Liver (tissue), 8 donors: ENCODE measurements at regions not wholly inside any gene's neighbourhood (a gene's known extent, or its start where the extent isn't known, plus 50 kb on each side); places are given as distances from the start of the nearest gene placed in this dataset.

Experiments used
- DNase-seq: peaks from one replicate; pipeline ENCODE4 v3.0.0-alpha.2; 2017; ENCODE audit warnings: low spot score
- H3K27ac ChIP-seq, 2 donors: one replicate each; pipeline ENCODE4 v1.7.0; 2013; ENCODE audit warnings: inconsistent platforms in 2 of 2, low read length in 2 of 2, control low read depth in 1 of 2, low read depth in 1 of 2, mild to moderate bottlenecking in 1 of 2
- H3K27me3 ChIP-seq, 4 donors: one replicate each; pipeline versions ENCODE4 v1.6.1 to v1.7.0; 2013; ENCODE audit warnings: low read length in 3 of 4, inconsistent platforms in 1 of 4, mild to moderate bottlenecking in 1 of 4, moderate library complexity in 1 of 4; ENCODE audit not compliant: control insufficient read depth in 4 of 4, insufficient read depth in 4 of 4
- H3K36me3 ChIP-seq, 4 donors: one replicate each; pipeline versions ENCODE4 v1.6.1 to v1.7.0; 2013; ENCODE audit warnings: low read length in 3 of 4, mild to moderate bottlenecking in 3 of 4, low read depth in 1 of 4, moderate library complexity in 1 of 4; ENCODE audit not compliant: control insufficient read depth in 4 of 4, insufficient read depth in 3 of 4
- H3K4me1 ChIP-seq, 4 donors: one replicate each; pipeline versions ENCODE4 v1.6.1 to v1.7.0; 2013; ENCODE audit warnings: low read length in 3 of 4, mild to moderate bottlenecking in 3 of 4, moderate library complexity in 1 of 4; ENCODE audit not compliant: control insufficient read depth in 4 of 4, insufficient read depth in 4 of 4
- H3K4me3 ChIP-seq, 3 donors: one replicate each; pipeline versions ENCODE4 v1.6.1 to v1.7.0; 2013; ENCODE audit warnings: low read length in 3 of 3, control low read depth in 1 of 3, low read depth in 1 of 3, mild to moderate bottlenecking in 1 of 3
- H3K9ac ChIP-seq, 2 donors: one replicate each; pipeline ENCODE4 v1.7.0; 2013; ENCODE audit warnings: low read length in 2 of 2, mild to moderate bottlenecking in 2 of 2, moderate library complexity in 2 of 2, control low read depth in 1 of 2, low read depth in 1 of 2
- H3K9me3 ChIP-seq, 4 donors: one replicate each; pipeline versions ENCODE4 v1.6.1 to v1.7.0; 2013; ENCODE audit warnings: low read length in 3 of 4; ENCODE audit not compliant: control insufficient read depth in 4 of 4
- EGR1 ChIP-seq, 2 donors: IDR thresholded peaks; 2 replicates each; pipeline ENCODE4 v1.6.1; 2016 to 2018; ENCODE audit warnings: antibody characterized with exemption in 2 of 2, low read depth in 2 of 2
- FOXA1 ChIP-seq: IDR thresholded peaks from 2 replicates; pipeline ENCODE4 v1.6.1; 2016; ENCODE audit warnings: antibody characterized with exemption
- FOXA2 ChIP-seq: IDR thresholded peaks from 2 replicates; pipeline ENCODE4 v1.6.1; 2016; ENCODE audit warnings: antibody characterized with exemption
- GABPA ChIP-seq, 2 donors: IDR thresholded peaks in 1 of 2; conservative IDR thresholded peaks in 1 of 2; 2 replicates each; pipeline ENCODE4 v1.6.1; 2016; ENCODE audit warnings: antibody characterized with exemption in 2 of 2, mild to moderate bottlenecking in 1 of 2, moderate library complexity in 1 of 2
- HNF4A ChIP-seq, 2 donors: conservative IDR thresholded peaks; 2 replicates each; pipeline ENCODE4 v1.6.1; 2016; ENCODE audit warnings: antibody characterized with exemption in 2 of 2, mild to moderate bottlenecking in 2 of 2
- HNF4G ChIP-seq: IDR thresholded peaks from 2 replicates; pipeline ENCODE4 v1.6.1; 2016; ENCODE audit warnings: antibody characterized with exemption
- JUND ChIP-seq, 2 donors: IDR thresholded peaks; 2 replicates each; pipeline ENCODE4 v1.6.1; 2016; ENCODE audit warnings: antibody characterized with exemption in 2 of 2
- MAX ChIP-seq: IDR thresholded peaks from 2 replicates; pipeline ENCODE4 v1.6.1; 2016; ENCODE audit warnings: antibody characterized with exemption
- RAD21 ChIP-seq, 2 donors: IDR thresholded peaks; 2 replicates each; pipeline ENCODE4 v1.6.1; 2016; ENCODE audit warnings: antibody characterized with exemption in 2 of 2, mild to moderate bottlenecking in 2 of 2
- RXRA ChIP-seq, 2 donors: IDR thresholded peaks; 2 replicates each; pipeline ENCODE4 v1.6.1; 2017 to 2018; ENCODE audit warnings: antibody characterized with exemption in 2 of 2, mild to moderate bottlenecking in 1 of 2
- SP1 ChIP-seq: IDR thresholded peaks from 2 replicates; pipeline ENCODE4 v1.6.1; 2018; ENCODE audit warnings: antibody characterized with exemption, mild to moderate bottlenecking
- TAF1 ChIP-seq: conservative IDR thresholded peaks from 2 replicates; pipeline ENCODE4 v1.6.1; 2016; ENCODE audit warnings: antibody characterized with exemption, mild to moderate bottlenecking
- WGBS: extraction: QIAGEN DNeasy Blood & Tissue Kit; methylation state at CpG from one replicate; pipeline ENCODE4 v1.1.7; 2013; 5-methylcytosine and 5-hydroxymethylcytosine counted together
- TF ChIP-seq, protein P1 (sequence below): IDR thresholded peaks from 2 replicates; pipeline ENCODE4 v1.6.1; 2016; ENCODE audit warnings: antibody characterized with exemption, mild to moderate bottlenecking
- TF ChIP-seq, protein P2 (sequence below): IDR thresholded peaks from 2 replicates; pipeline ENCODE4 v1.6.1; 2016; ENCODE audit warnings: antibody characterized with exemption
- TF ChIP-seq, protein P3 (sequence below): fragments of 150-350 bp; IDR thresholded peaks from 2 replicates; pipeline ENCODE4 v1.5.1; 2017; ENCODE audit warnings: improper control_type of control experiment, low read depth, low read length; ENCODE audit not compliant: missing input control
- donor health status: healthy.
- donor health status: healthy.
- donor health status: healthy.
- donor health status: healthy.
- donor health status: healthy.

GRCh38 chr1:108327534-108328466, 83.9 kb upstream of the NBPF4 start:
- H3K9me3 ChIP-seq, result no peaks in the 10 kb centered on the region
- WGBS, result 73% methylated on average over 4 of the region's 4 CpGs
- H3K27me3 ChIP-seq, result peaks cover 0 to 3% (median 0%) of the 10 kb centered on the region in 4 donors
- TF ChIP-seq FOXA1, result no peak
- TF ChIP-seq GABPA (IDR thresholded peaks at IDR 0.05 in 1 of 2, conservative IDR thresholded peaks at IDR 0.05 in 1 of 2), result no peak
- TF ChIP-seq, protein P1, sequence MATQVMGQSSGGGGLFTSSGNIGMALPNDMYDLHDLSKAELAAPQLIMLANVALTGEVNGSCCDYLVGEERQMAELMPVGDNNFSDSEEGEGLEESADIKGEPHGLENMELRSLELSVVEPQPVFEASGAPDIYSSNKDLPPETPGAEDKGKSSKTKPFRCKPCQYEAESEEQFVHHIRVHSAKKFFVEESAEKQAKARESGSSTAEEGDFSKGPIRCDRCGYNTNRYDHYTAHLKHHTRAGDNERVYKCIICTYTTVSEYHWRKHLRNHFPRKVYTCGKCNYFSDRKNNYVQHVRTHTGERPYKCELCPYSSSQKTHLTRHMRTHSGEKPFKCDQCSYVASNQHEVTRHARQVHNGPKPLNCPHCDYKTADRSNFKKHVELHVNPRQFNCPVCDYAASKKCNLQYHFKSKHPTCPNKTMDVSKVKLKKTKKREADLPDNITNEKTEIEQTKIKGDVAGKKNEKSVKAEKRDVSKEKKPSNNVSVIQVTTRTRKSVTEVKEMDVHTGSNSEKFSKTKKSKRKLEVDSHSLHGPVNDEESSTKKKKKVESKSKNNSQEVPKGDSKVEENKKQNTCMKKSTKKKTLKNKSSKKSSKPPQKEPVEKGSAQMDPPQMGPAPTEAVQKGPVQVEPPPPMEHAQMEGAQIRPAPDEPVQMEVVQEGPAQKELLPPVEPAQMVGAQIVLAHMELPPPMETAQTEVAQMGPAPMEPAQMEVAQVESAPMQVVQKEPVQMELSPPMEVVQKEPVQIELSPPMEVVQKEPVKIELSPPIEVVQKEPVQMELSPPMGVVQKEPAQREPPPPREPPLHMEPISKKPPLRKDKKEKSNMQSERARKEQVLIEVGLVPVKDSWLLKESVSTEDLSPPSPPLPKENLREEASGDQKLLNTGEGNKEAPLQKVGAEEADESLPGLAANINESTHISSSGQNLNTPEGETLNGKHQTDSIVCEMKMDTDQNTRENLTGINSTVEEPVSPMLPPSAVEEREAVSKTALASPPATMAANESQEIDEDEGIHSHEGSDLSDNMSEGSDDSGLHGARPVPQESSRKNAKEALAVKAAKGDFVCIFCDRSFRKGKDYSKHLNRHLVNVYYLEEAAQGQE, result no peak
- no peak for TF ChIP-seq RXRA (IDR thresholded peaks at IDR 0.05)
- no peak for TF ChIP-seq FOXA2
- TF ChIP-seq, protein P2, sequence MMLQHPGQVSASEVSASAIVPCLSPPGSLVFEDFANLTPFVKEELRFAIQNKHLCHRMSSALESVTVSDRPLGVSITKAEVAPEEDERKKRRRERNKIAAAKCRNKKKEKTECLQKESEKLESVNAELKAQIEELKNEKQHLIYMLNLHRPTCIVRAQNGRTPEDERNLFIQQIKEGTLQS, result no peak
- TF ChIP-seq JUND (IDR thresholded peaks at IDR 0.05), result no peak
- TF ChIP-seq RAD21 (IDR thresholded peaks at IDR 0.05), result no peak
- no peak for TF ChIP-seq HNF4G
- no peak for TF ChIP-seq EGR1 (IDR thresholded peaks at IDR 0.05; ENCODE audit: low read depth in 2 of 2)
- TF ChIP-seq MAX, result no peak
- no peaks in the 10 kb centered on the region for H3K4me1 ChIP-seq
- no peak for DNase-seq
- H3K27ac ChIP-seq, result no peak overlapping the region
- no peak overlapping the region for H3K9ac ChIP-seq
- H3K36me3 ChIP-seq, result no peaks in the 10 kb centered on the region
- no peak overlapping the region for H3K4me3 ChIP-seq

DNA sequence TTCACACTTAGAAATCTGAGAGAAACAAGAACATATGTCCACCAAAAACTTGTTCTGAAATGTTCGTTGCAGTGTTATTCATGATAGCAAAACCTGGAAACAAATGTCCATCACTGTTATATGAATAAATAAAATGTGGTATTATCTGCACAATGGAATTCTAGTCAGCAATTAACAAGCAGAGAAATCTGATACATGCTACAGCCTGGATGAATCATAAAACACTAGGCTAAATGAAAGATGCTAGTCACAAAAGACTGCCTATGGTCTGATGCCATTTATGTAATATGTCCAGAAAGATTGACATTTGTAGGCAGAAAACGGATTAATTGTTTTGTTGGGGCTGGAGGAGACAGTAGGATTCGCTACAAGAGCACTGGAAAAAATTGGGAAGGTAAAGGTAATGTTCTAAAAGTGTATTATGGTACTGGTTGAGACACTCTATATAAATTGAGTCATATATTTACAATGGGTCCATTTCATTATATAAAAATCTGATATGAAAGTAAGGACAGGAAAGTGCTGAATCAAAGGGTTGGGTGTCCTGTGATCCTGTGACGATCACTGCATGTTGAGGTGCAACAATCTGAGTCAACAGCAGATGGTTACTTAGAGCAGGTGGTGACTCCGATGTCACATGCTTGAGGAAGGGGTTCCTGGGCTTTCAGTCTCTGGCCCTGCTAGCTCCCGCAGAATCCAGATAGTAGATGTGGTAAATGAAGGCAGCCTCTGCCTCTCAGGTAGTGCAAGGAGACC, 102.1 kb upstream of the NBPF4 start:
- TF ChIP-seq SP1 (no peak), TAF1 (no peak), HNF4A (conservative IDR thresholded peaks at IDR 0.05) (no peak), FOXA2 (no peak)
- TF ChIP-seq, protein P3, sequence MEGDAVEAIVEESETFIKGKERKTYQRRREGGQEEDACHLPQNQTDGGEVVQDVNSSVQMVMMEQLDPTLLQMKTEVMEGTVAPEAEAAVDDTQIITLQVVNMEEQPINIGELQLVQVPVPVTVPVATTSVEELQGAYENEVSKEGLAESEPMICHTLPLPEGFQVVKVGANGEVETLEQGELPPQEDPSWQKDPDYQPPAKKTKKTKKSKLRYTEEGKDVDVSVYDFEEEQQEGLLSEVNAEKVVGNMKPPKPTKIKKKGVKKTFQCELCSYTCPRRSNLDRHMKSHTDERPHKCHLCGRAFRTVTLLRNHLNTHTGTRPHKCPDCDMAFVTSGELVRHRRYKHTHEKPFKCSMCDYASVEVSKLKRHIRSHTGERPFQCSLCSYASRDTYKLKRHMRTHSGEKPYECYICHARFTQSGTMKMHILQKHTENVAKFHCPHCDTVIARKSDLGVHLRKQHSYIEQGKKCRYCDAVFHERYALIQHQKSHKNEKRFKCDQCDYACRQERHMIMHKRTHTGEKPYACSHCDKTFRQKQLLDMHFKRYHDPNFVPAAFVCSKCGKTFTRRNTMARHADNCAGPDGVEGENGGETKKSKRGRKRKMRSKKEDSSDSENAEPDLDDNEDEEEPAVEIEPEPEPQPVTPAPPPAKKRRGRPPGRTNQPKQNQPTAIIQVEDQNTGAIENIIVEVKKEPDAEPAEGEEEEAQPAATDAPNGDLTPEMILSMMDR, result no peak

More for the DNA sequence above, 102.1 kb upstream of the NBPF4 start:
- Histone ChIP-seq H3K4me1 (no peaks in the 10 kb centered on the region), H3K27ac (no peak overlapping the region), H3K9me3 (peaks cover 0 to 2% (median under 1%) of the 10 kb centered on the region in 4 donors), H3K36me3 (no peaks in the 10 kb centered on the region), H3K9ac (no peak overlapping the region), H3K27me3 (no peaks in the 10 kb centered on the region), H3K4me3 (no peak overlapping the region)
- WGBS, result 66% methylated on average over 6 of the region's 6 CpGs
- no peak for DNase-seq
